Tibial nerve (tissue), 4 donors: ENCODE measurements at regions not wholly inside any gene's neighbourhood (a gene's known extent, or its start where the extent isn't known, plus 50 kb on each side); places are given as distances from the start of the nearest gene placed in this dataset.

Experiments used
- CTCF ChIP-seq, 5 experiments: fragments of 200-600 bp in 3 of 5; fragments of 450-650 bp in 2 of 5; sonication (generic) in 3 of 5; IDR thresholded peaks; one replicate each; pipeline ENCODE4 v1.5.1; 2016 to 2019; ENCODE audit warnings: antibody characterized with exemption in 5 of 5, mild to moderate bottlenecking in 3 of 5, moderate library complexity in 2 of 5
- EP300 ChIP-seq, 2 donors: sonication (generic); formaldehyde crosslinking; IDR thresholded peaks; one replicate each; pipeline ENCODE4 v1.6.1; 2017; ENCODE audit warnings: antibody characterized with exemption in 2 of 2, mild to moderate bottlenecking in 1 of 2
- POLR2A ChIP-seq, 2 donors: fragments of 450-650 bp; IDR thresholded peaks; one replicate each; pipeline ENCODE4 v1.6.1; 2017; ENCODE audit warnings: antibody characterized with exemption in 2 of 2, mild to moderate bottlenecking in 2 of 2, moderate library complexity in 2 of 2

- TF ChIP-seq POLR2A (IDR thresholded peaks at IDR 0.05) (no peak), CTCF (IDR thresholded peaks at IDR 0.05) (no peak), EP300 (IDR thresholded peaks at IDR 0.05) (no peak)
Measured at GRCh38 chr20:24732599-24732998, 216.5 kb upstream of the CST7 start.
